ENCODE measurements at regions not wholly inside any gene's neighbourhood (a gene's known extent, or its start where the extent isn't known, plus 50 kb on each side); places are given as distances from the start of the nearest gene placed in this dataset.

DNA sequence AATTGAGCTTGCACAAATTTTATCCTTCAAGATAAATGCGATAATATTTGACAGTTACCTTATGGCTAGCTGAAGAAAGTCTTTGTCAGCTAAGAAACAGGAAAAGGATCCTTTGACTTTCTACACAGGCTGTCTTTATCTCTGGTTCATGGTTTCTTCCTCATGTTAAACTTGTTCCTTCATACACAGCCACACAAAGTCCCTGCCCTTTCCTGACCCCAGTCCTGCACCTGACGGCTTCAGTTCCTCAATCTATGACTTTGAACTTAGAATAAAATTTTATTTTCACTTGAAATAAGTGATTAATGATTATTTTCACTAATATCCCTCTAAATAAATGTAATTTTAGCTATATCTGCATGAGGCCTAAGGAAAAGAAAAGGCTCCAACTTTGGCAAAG is 77.8 kb upstream of the PRSS1 start:
- no peak for TF ChIP-seq POLR2A (IDR thresholded peaks at IDR 0.05)
- TF ChIP-seq CTCF (IDR thresholded peaks at IDR 0.05), result no peak
- no peak for TF ChIP-seq POLR2AphosphoS5 (IDR thresholded peaks at IDR 0.05; ENCODE audit: insufficient read depth in 1 of 2, low read depth in 1 of 2)

Data from vagina (tissue), 2 donors.